GM12865 (cell line): ENCODE measurements at regions not wholly inside any gene's neighbourhood (a gene's known extent, or its start where the extent isn't known, plus 50 kb on each side); places are given as distances from the start of the nearest gene placed in this dataset.

Experiments used
- DNase-seq: peaks from one replicate; pipeline ENCODE4 v3.0.0; 2010; ENCODE audit warnings: low read depth
- H3K4me3 ChIP-seq: 2 replicates; pipeline ENCODE4 v1.5.1; 2011; ENCODE audit warnings: mild to moderate bottlenecking, low read depth, low read length, control low read depth
- CTCF ChIP-seq: IDR thresholded peaks from 2 replicates; pipeline ENCODE4 v1.5.1; 2011; ENCODE audit warnings: low read length, control low read depth, low read depth, inconsistent platforms; ENCODE audit not compliant: insufficient read depth; ENCODE audit errors: missing control alignments

GRCh38 chr2:192459422-192459821 is 264.7 kb upstream of the TMEFF2 start:
- no peak overlapping the region for H3K4me3 ChIP-seq
- no peak for TF ChIP-seq CTCF
- DNase-seq, result no peak

GRCh38 chr2:192448881-192449280 is 254.1 kb upstream of the TMEFF2 start:
- no peak for TF ChIP-seq CTCF
- no peak overlapping the region for H3K4me3 ChIP-seq
- DNase-seq, result no peak

GRCh38 chr2:192444286-192444838 is 249.6 kb upstream of the TMEFF2 start:
- no peak for DNase-seq

GRCh38 chr2:192443831-192444230 is 249.1 kb upstream of the TMEFF2 start:
- DNase-seq, result no peak

More at GRCh38 chr2:192444286-192444838, 249.6 kb upstream of the TMEFF2 start:
- TF ChIP-seq CTCF, result no peak
- no peak overlapping the region for H3K4me3 ChIP-seq

GRCh38 chr2:192438239-192438638 is 243.5 kb upstream of the TMEFF2 start:
- H3K4me3 ChIP-seq, result no peak overlapping the region
- DNase-seq, result no peak
- TF ChIP-seq CTCF, result no peak

More at GRCh38 chr2:192443831-192444230, 249.1 kb upstream of the TMEFF2 start:
- H3K4me3 ChIP-seq, result no peak overlapping the region
- TF ChIP-seq CTCF, result no peak

GRCh38 chr2:192437653-192438052 is 242.9 kb upstream of the TMEFF2 start:
- H3K4me3 ChIP-seq, result no peak overlapping the region
- no peak for DNase-seq
- no peak for TF ChIP-seq CTCF

- no peak overlapping the region for H3K4me3 ChIP-seq
- TF ChIP-seq CTCF, result no peak
- no peak for DNase-seq
Observed at GRCh38 chr2:192424243-192424642, 229.5 kb upstream of the TMEFF2 start.
